HUES6 (cell line): ENCODE measurements at regions not wholly inside any gene's neighbourhood (a gene's known extent, or its start where the extent isn't known, plus 50 kb on each side); places are given as distances from the start of the nearest gene placed in this dataset.

Source experiments
- H3K27ac ChIP-seq: 2 replicates; pipeline ENCODE4 v1.7.0; 2013; ENCODE audit warnings: low read depth, mild to moderate bottlenecking, low read length, inconsistent platforms
- H3K27me3 ChIP-seq: 2 replicates; pipeline ENCODE4 v1.6.1; 2013; ENCODE audit warnings: low read length; ENCODE audit not compliant: control insufficient read depth, insufficient read depth
- H3K36me3 ChIP-seq: 2 replicates; pipeline ENCODE4 v1.6.1; 2013; ENCODE audit warnings: low read length; ENCODE audit not compliant: control insufficient read depth, insufficient read depth
- H3K4me1 ChIP-seq: 2 replicates; pipeline ENCODE4 v1.6.1; 2013; ENCODE audit warnings: low read length; ENCODE audit not compliant: control insufficient read depth, insufficient read depth
- H3K4me3 ChIP-seq: 2 replicates; pipeline ENCODE4 v1.5.1; 2013; ENCODE audit warnings: low read depth, low read length
- H3K9ac ChIP-seq: one replicate; pipeline ENCODE4 v1.6.1; 2013; ENCODE audit warnings: mild to moderate bottlenecking, low read length
- H3K9me3 ChIP-seq: 2 replicates; pipeline ENCODE4 v1.6.1; 2013; ENCODE audit warnings: low read depth, low read length; ENCODE audit not compliant: control insufficient read depth, insufficient read depth

- H3K9me3 ChIP-seq = no peaks in the 10 kb centered on the region
- no peak overlapping the region for H3K9ac ChIP-seq
- no peaks in the 10 kb centered on the region for H3K27me3 ChIP-seq
- no peak overlapping the region for H3K27ac ChIP-seq
- no peaks in the 10 kb centered on the region for H3K36me3 ChIP-seq
- no peaks in the 10 kb centered on the region for H3K4me1 ChIP-seq
- no peak overlapping the region for H3K4me3 ChIP-seq
These were observed 791.4 kb upstream of the RBFOX1 start for GRCh38 chr16:6541267-6541666.

- no peaks in the 10 kb centered on the region for H3K4me1 ChIP-seq
- no peaks in the 10 kb centered on the region for H3K9me3 ChIP-seq
- no peak overlapping the region for H3K4me3 ChIP-seq
- no peaks in the 10 kb centered on the region for H3K36me3 ChIP-seq
- no peak overlapping the region for H3K9ac ChIP-seq
- no peak overlapping the region for H3K27ac ChIP-seq
- H3K27me3 ChIP-seq = no peaks in the 10 kb centered on the region
These were observed 796.2 kb upstream of the RBFOX1 start for GRCh38 chr16:6536411-6536810.

DNA sequence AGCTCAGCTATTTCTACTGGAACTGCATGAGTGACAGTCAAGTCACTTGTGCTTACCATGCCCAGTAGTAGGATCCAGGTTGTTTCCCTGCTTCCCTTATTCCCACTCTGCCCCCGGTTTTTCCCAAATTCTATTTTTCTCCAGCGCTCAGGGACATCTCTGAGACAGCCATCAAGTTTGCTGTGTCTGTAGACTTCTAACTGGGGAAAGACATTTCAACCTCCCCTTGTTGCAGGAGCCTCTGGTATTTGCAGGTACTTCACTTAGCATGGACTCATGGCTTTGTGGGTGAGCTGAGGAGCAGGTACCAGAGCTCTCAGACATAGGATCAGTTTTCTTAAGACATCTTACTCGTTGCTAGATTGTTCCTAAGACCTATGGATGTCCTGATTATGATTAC lies 801.6 kb upstream of the RBFOX1 start:
- Histone ChIP-seq H3K4me3 (no peak overlapping the region), H3K27me3 (no peaks in the 10 kb centered on the region), H3K27ac (no peak overlapping the region), H3K4me1 (no peaks in the 10 kb centered on the region), H3K9me3 (no peaks in the 10 kb centered on the region), H3K36me3 (no peaks in the 10 kb centered on the region), H3K9ac (no peak overlapping the region)

GRCh38 chr16:6528217-6528616 lies 804.4 kb upstream of the RBFOX1 start:
- no peaks in the 10 kb centered on the region for H3K4me1 ChIP-seq
- no peak overlapping the region for H3K9ac ChIP-seq
- no peaks in the 10 kb centered on the region for H3K9me3 ChIP-seq
- H3K36me3 ChIP-seq = no peaks in the 10 kb centered on the region
- H3K27me3 ChIP-seq = no peaks in the 10 kb centered on the region
- H3K4me3 ChIP-seq = no peak overlapping the region
- no peak overlapping the region for H3K27ac ChIP-seq

DNA sequence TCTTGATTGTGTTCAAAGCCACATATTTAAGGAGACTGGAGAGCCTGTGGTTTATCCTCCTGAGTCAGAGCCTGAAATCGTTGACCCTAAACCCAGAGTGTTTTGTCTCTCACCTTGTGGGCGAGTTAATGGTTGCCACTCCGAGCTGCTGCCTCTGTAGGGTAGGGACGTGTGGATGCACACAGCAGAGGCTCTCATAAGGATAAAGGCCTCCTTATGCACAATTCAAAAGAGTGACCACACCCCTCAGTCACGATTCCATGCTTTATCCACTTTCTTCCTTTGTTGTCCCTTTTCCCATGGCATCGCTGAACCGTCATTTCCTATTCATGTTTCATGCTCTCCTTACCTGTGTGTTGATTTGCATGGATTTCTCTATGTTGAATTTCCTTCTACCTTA lies 805.0 kb upstream of the RBFOX1 start:
- Histone ChIP-seq H3K4me1 (no peaks in the 10 kb centered on the region), H3K27me3 (no peaks in the 10 kb centered on the region)

DNA sequence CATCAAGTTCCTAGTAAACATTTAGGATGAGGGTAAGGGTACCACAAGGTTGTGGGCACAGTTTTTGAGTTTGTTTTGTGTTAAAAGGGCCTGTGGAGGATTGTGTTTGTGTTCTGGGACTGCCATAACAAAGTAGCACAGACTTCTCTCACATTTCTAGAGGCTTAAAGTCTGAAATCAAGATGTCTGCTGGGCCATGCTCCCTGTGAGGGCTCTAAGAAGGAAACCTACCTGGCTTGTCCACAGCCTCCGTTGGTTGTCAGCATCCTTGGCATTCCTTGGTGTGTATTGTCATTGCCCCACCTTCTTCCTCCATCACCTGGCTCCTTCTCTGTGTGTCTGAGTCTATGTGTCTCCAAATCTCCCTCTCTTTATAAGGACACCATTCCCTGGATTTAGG lies 808.1 kb upstream of the RBFOX1 start:
- no peaks in the 10 kb centered on the region for H3K27me3 ChIP-seq
- no peaks in the 10 kb centered on the region for H3K36me3 ChIP-seq
- no peak overlapping the region for H3K27ac ChIP-seq
- H3K4me3 ChIP-seq = no peak overlapping the region
- peaks cover 11% of the 10 kb centered on the region; the same call in 1 of the 2 replicates for H3K4me1 ChIP-seq
- no peaks in the 10 kb centered on the region for H3K9me3 ChIP-seq
- H3K9ac ChIP-seq = no peak overlapping the region

More for the DNA sequence above, 805.0 kb upstream of the RBFOX1 start:
- Histone ChIP-seq H3K4me3 (no peak overlapping the region), H3K9ac (no peak overlapping the region), H3K27ac (no peak overlapping the region), H3K9me3 (no peaks in the 10 kb centered on the region), H3K36me3 (no peaks in the 10 kb centered on the region)

GRCh38 chr16:6517020-6517720 lies 815.5 kb upstream of the RBFOX1 start:
- Histone ChIP-seq H3K36me3 (no peaks in the 10 kb centered on the region), H3K27me3 (no peaks in the 10 kb centered on the region), H3K9me3 (peaks cover 5% of the 10 kb centered on the region; the same call in 1 of the 2 replicates), H3K9ac (no peak overlapping the region), H3K4me1 (peaks cover 11% of the 10 kb centered on the region; the same call in 1 of the 2 replicates), H3K4me3 (no peak overlapping the region), H3K27ac (no peak overlapping the region)

DNA sequence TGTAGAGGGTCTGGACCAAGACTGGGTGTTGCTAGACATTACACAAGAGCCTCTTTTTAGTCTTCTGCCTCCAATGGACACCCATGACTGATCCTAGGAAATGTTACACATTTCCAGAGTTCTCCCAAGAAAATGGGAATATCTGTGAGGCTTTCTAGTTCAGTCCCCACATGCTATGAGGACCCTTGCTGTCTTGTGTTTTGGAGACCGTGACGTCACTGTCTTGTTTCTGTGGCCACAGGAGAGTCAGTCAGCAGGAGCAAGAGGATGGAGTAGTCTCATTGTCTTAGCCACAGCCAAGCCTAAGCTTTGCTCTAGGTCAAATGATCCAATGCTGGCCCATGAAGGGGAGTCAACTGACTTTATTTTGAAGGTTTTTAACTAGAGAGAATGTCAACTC lies 820.1 kb upstream of the RBFOX1 start:
- no peak overlapping the region for H3K4me3 ChIP-seq

GRCh38 chr16:6510261-6510660 lies 822.4 kb upstream of the RBFOX1 start:
- Histone ChIP-seq H3K27ac (no peak overlapping the region), H3K27me3 (no peaks in the 10 kb centered on the region), H3K9ac (no peak overlapping the region), H3K4me1 (no peaks in the 10 kb centered on the region), H3K4me3 (no peak overlapping the region), H3K36me3 (no peaks in the 10 kb centered on the region), H3K9me3 (no peaks in the 10 kb centered on the region)

More for the DNA sequence above, 820.1 kb upstream of the RBFOX1 start:
- H3K27ac ChIP-seq = no peak overlapping the region
- H3K4me1 ChIP-seq = no peaks in the 10 kb centered on the region
- no peak overlapping the region for H3K9ac ChIP-seq
- H3K36me3 ChIP-seq = no peaks in the 10 kb centered on the region
- H3K27me3 ChIP-seq = no peaks in the 10 kb centered on the region
- peaks cover 5% of the 10 kb centered on the region; the same call in 1 of the 2 replicates for H3K9me3 ChIP-seq

DNA sequence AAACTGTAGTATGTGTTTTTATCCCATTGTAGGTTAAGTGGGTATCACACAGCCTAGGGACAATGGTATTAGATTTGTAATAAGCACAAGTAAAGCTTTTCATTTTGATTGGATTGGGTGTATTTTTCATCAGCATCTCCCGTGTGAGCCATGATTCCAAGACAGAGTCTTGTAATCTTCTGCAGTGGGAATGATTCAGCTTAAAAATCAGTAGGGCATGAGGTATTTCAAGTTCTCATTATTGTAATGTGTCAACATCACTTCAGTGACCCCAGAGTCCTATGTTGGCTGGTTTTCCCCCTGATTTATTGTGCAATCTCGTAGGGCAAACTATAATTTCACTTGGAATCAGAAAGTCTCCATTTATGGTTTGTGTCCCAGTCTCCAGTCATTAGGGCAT lies 833.2 kb upstream of the RBFOX1 start:
- Histone ChIP-seq H3K27me3 (no peaks in the 10 kb centered on the region), H3K4me1 (peaks cover 5% of the 10 kb centered on the region; the same call in 1 of the 2 replicates), H3K9me3 (no peaks in the 10 kb centered on the region), H3K4me3 (no peak overlapping the region), H3K9ac (no peak overlapping the region), H3K36me3 (no peaks in the 10 kb centered on the region), H3K27ac (no peak overlapping the region)

DNA sequence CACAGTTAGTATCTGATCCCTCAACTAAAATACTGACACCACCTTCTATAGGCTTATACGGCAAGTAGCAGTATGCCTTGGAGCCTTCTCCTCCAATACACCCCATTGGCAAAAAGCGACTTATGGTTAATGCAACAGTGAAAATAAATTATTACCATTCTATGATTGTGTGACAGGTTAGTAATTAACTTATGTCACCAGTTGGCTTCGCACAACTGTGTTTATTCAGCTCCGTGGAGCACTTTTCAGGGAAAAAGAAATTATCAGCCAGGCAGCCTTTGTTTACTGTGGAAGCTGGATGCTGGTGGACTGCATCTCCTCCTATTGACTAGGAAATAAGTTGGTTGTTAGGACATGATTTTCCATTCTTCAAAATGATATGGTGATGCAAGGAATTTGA lies 833.8 kb upstream of the RBFOX1 start:
- Histone ChIP-seq H3K27ac (no peak overlapping the region), H3K36me3 (no peaks in the 10 kb centered on the region), H3K27me3 (no peaks in the 10 kb centered on the region), H3K9me3 (no peaks in the 10 kb centered on the region), H3K4me1 (peaks cover 5% of the 10 kb centered on the region; the same call in 1 of the 2 replicates), H3K9ac (no peak overlapping the region), H3K4me3 (no peak overlapping the region)
